Fibroblast of lung (primary cell): ENCODE measurements at regions not wholly inside any gene's neighbourhood (a gene's known extent, or its start where the extent isn't known, plus 50 kb on each side); places are given as distances from the start of the nearest gene placed in this dataset.

Experiments used
- CTCF ChIP-seq, 2 donors: IDR thresholded peaks in 1 of 2; conservative IDR thresholded peaks in 1 of 2; 1 replicate in 1 of 2; 2 replicates in 1 of 2; pipeline ENCODE4 v1.5.1; 2011 to 2012; ENCODE audit warnings: low read length in 2 of 2, control low read depth in 1 of 2, inconsistent platforms in 1 of 2, low read depth in 1 of 2, mild to moderate bottlenecking in 1 of 2
- EZH2 ChIP-seq: IDR thresholded peaks from 2 replicates; pipeline ENCODE4 v1.5.1; 2012; ENCODE audit warnings: low read length, control low read depth, mild to moderate bottlenecking; ENCODE audit errors: missing control alignments

- TF ChIP-seq CTCF (conservative IDR thresholded peaks at IDR 0.05 in 1 of 2, IDR thresholded peaks at IDR 0.05 in 1 of 2; ENCODE audit: low read depth in 1 of 2, low read length in 2 of 2): no peak
- no peak for TF ChIP-seq EZH2
These were observed 469.6 kb upstream of the DPPA4 start for GRCh38 chr3:109806929-109807328.
